ENCODE measurements at regions not wholly inside any gene's neighbourhood (a gene's known extent, or its start where the extent isn't known, plus 50 kb on each side); places are given as distances from the start of the nearest gene placed in this dataset.
A peak's percentile ranks its signal among the peaks of the same experiment; 100 is the strongest.
"Not testable (repeated sequence)": the region's sequence is repeated elsewhere in the genome, so short reads cannot be mapped to it uniquely, and the experiment has no call there.

DNA sequence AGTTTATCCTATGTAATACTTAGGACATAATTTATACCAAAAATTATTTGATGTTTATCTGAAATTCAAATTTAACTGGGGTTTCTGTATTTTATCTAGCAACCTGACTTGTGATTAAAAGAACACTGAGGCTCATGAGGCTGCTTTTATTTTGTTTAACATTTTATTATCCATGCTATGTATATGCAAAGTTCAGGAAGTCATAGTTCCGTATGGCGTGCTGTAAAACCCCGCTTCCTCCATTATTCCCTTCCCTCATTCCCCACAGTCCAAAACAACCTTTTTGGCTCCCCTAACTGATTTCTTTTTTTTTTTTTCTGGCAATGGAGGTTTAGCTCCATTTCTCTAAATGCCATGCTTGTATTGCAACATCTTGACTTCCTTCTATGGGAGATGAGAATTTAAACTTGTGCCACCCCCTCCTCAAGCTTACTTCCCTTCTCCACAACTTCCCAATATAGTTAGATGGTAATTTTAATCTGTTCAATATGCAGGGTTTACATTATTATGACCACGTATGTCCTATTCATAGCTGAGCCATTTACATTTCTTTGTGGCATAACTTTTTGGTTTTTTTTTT lies 138.0 kb upstream of the DNAH14 start:
- no peak for DNase-seq

DNA sequence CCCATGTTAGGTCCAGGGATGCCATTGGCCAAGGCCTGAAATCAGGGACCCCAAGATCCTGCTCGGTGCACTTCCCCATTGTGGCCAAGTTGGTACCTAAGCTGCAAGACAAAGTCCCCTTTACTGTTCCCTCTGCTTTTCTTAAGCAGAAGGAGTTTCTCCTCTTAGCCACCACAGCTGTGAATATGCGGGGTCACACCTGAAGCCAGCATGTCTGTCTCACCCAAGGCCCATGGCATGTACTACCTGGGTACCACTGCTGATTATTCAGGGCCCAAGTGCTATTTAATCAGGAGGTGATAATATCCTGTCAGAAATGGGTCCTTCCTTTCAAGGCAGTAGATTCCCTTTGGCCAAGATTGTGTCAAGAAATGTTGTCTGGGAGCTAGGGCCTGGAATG lies 133.9 kb upstream of the DNAH14 start:
- DNase-seq: no peak

DNA sequence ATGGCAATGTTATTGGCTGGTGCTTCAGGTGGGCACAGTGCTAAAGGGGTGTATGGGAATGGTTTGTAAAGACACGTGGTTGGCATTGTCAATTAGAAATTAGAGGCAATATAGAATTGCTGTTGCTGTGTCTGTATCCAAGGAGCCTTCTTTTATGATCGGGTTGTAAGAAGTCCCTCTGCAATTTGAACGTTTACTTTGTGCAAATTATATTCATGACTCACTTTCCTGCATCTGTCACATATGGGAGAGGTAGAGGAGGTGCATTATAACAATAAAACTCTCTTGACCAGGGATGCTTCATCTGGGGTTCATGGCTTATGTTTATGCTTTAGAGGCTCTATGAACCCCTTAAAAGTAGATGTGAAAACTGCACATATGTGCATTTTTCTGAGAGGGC lies 130.4 kb upstream of the DNAH14 start:
- peak; percentile 10 for DNase-seq

DNA sequence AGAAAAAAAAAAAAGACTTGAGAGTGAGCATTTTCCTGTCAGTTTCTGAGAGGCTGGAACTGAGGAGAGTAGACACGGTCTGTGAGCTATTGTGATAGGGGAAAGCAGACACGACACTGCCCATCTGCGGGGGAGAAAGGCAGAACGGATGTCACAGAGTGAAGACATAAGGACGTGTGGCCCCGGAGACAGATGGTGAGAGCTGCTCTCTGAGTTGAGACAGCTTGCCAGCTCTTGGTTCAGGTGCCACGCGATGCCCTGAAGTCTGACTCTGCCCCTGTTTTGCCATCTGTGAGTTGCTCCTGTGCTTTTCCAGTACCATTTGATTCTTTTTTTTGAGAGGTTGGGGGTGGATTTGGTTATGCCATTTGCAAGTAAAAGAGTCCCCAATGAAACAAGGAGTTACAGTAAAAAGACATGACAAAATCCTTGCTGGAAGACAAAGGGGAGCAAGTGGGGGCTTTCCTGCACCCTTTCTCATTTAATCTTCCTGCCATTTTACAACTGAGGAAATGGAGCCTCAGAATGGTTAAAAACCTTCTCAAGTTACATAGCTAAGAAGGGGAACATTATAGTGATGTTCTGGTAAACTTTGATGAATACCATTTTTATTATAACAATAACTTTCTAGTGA lies 128.9 kb upstream of the DNAH14 start:
- DNase-seq: no peak

DNA sequence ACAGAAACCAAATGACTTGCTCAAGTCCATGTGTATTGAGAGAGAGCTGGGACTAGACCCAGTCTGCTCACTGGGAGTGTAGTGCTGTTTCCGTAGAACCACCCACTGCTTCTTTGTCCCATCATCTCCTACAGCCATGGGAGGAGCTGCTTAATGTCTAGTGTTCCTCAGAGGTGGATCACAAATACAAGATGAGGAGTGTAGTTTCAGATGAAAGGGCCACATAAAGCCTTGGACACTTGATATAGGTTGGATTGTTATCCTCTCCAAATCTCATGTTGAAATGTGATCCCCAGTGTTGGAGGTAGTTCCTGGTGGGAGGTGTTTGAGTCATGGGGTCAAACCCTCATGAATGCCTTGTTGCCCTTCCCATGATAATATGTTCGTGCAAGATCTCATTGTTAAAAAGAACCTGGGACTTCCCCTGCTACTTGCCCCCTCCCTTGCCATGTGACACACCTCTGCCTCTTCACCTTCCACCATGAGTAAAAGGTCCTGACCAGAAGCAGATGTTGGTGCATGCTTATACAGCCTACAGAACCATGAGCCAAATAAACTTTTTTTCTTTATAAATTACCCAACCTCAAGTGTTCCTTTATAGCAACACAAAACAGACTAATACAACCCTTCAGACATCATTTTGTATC lies 127.5 kb upstream of the DNAH14 start:
- peak; percentile 13 for DNase-seq

DNA sequence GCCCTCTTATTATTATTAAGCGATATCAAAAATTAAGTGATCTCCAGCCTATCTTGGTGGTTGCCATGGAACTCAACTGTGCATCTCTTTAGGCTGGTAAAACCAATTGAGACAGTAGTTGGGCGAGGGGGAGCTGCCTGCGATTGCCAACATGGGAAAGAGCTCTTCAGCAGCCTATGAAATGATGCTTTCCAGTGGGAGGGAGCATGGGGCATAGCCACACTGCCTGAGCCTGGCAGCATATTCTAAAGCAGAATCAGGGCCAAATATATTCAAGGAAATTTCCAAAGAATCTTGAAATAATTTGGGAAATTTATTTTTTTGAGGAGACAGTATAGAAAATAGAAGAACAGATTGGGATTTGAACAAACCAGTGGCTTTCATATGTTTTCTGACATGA lies 126.9 kb upstream of the DNAH14 start:
- no peak for DNase-seq

DNA sequence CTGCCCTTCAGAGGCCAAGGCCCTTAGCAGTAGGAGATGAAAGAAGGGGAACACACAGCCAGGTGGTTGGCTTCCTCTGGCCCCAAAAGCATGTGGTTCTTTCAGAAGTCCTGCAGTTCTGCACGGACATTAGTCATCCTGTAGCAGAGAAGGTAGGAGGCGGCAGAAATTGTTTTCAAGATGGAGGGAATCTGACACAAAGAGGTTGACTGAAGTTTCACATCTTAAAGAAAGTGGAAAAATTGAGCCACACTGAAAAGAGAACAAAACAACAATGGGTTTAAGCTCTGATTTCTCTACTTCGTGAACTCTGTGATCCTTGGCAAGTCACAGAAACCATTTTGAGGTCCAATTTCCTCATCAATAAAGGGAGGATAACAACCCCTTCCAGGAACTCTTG lies 125.3 kb upstream of the DNAH14 start:
- no peak for DNase-seq

DNA sequence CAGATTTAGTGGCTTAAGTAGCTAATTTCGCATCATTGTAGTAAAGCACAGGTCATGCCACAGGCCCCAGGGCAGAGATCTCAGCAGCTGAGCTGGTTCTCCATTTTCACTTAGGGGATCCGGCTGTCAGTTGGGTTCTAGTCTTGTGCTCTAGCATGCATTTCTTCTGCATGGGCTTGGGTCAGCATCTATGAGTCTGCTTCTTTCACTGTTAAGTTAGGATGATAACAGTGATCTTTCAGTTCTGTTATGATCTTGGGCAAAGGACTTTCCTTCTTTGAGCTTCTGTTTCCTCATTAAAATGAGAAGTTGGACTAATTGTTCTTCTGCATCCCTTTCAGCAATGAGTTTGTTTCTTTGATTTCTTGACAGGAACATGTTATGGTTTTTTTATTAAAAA lies 123.6 kb upstream of the DNAH14 start:
- no peak for DNase-seq

DNA sequence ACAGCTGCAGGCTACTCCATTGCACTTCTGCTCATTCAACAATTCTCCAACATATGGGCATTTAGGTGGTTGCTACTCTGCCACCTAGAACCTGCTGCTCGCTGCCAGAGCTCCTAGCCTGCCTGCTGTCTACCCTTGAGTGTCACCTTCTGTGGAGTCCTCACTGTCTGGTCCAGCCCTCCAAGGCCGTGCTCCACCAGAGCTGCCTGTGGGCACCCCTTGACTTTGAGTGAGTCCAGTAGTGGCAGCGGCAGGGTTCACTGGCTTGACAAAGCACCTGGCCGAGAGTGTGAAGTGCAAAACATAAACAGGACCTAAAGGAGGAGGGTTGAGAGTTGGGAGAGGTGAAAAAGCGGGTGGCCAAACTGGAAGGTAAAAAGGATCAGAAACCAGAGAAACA lies 120.3 kb upstream of the DNAH14 start:
- no peak for DNase-seq

DNA sequence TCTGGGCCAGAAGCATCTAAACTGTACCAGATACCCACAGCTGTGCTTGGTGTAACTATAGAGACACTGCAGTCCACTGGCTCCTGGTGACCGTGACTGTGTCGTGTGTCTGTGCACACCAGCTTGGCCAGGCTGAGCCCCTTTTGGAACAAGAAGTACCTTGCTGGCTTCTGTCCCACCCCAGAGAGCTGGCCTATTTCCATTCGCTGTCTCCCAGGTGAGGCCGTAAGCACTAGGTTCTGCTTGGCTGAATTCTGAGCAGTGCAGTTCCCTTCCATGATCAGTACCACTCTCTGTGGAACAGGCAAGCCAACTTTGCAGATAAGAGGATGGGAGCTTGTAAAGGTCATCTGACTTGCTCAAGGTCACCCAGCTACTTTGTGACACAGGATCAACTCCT lies 119.9 kb upstream of the DNAH14 start:
- DNase-seq: no peak

DNA sequence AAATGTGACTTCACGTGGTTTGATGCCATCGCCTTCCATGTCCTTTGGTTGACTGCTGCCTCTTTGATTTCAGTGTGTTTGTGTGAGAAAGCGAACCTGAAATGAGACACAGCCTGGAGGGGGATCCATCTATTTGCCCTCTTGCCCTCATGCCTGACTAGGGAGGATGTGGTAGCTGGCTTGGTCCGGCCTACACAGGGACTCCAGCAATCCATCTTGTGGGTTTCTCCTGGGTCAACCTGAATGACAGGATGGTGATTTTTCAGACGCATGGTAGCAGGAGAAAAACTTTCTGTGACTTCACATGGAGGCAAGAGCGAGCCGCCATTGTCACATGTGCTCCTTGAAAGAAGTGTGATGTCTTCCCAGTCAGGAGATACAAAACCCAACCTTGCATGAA lies 117.9 kb upstream of the DNAH14 start:
- DNase-seq: no peak

DNA sequence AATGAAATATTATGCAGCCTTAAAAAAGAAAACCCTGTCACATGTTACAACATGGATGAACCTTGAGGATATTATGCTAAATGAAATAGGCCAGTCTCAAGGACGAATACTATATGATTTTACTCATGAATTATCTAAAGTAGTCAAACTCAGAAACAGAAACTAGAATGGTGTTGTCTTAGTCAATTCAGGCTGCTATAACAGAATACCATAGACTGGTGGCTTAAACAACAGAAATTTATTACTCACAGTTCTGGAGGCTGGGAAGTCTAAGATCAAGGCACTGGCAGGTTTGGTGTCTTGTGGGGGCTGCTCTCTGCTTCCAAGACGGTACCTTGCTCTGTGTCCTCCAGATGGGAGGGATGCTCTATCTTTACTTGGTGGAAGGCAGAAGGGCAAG lies 113.8 kb upstream of the DNAH14 start:
- DNase-seq: no peak

DNA sequence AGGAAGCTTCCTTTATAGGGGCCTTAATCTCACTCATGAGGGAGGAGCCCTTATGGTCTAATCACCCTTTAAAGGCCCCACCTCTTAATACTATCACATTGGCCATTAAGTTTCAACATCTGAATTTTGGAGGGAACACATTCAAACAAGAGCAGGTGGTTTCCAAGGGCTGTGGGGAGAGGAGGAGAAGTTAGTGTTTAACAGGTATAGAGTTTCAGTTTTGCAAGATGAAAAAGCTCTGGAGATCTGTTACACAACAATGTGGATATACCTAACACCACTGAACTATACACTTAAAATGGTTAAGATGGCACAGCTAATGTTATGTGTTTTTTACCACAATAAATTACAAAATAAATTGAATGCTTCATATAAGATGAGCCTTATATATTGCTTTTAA lies 113.4 kb upstream of the DNAH14 start:
- no peak for DNase-seq

DNA sequence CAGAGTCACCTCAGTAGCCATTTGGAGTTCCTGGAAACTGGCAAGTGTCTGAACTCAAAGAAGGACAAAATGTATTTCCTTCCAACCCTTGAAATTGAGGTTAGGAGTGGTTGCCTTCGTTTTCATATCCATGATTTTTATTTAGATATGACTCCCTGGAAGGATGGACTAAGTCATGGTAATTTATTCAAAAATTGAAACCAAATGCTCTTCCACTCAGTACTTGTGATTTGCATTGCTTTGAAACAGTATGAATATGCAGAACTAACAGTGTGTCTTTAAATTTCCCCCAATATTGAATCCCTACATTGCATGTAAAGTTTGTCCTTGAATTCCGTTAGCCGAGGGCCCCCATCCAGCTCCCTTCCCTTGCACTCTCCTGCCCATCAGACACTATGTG lies 112.1 kb upstream of the DNAH14 start:
- DNase-seq: no peak

DNA sequence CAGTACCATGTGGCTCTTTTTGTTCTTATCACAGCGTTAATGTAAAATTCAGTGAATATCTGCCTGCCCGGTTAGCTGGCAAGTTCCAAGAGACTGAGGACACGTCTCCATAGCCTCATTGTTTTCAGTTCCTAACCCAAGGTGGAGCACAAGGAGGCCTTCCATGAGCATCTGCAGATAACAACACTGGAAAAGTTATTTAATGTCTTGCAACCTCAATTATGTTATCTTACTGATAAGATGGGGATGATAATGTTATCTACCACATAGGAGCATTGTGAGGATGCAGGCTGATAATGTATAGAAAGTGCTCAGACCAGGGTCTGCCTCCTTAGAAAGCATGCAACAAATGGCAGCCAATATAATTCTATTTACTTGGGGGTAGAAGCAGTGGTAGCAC lies 109.6 kb upstream of the DNAH14 start:
- no peak for DNase-seq

DNA sequence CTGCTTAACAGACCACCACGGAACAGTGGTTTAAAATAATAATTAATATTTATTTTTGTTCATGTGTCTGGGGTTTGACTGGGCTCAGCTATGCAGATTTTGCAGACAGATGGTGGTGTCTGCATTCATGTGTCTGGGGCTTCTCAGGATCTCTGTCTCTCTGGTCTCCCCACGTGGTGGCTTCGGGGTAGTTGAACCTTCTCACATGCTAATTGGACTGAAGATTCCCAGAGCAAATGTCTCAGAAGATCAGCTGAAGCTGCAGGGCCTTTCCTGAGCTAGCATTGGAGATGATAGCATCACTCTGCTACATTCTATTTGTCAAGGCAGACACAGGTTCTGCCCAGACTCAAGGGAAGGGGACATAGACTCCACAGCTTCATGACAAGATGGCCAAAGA lies 109.1 kb upstream of the DNAH14 start:
- DNase-seq: no peak

DNA sequence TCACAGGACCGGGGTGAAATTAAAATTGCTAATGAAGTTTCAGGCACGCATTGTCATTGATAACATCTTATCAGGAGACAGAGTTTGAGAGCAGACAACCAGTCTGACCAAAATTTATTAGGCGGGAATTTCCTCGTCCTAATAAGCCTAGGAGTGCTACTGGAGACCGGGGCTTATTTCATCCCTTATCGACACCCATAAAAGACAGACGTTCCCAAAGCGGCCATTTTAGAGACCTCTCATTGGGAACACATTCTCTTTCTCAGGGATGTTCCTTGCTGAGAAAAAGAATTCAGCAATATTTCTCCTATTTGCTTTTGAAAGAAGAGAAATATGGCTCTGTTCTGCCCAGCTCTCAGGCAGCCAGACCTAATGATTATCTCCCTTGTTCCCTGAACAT lies 107.7 kb upstream of the DNAH14 start:
- not testable (repeated sequence) for DNase-seq

DNA sequence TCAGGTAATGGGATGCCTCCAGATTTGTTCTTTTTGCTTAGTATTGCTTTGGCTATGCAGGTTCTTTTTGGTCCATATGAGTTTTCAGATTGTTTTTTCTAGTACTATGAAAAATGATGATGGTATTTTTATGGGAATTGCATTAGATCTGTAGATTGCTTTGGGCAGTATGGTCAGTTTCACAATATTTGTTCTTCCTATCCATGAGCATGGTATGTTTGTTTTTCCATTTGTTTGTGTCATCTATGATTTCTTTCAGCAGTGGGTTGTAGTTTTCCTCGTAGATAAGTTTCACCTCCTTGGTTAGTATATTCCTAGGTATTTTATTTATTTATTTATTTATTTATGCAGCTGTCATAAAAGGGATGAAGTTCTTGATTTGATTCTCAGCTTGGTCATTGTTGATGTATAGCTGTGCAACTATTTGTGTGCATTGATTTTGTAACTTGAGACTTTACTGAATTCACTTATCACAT lies 103.9 kb upstream of the DNAH14 start:
- DNase-seq: no peak

DNA sequence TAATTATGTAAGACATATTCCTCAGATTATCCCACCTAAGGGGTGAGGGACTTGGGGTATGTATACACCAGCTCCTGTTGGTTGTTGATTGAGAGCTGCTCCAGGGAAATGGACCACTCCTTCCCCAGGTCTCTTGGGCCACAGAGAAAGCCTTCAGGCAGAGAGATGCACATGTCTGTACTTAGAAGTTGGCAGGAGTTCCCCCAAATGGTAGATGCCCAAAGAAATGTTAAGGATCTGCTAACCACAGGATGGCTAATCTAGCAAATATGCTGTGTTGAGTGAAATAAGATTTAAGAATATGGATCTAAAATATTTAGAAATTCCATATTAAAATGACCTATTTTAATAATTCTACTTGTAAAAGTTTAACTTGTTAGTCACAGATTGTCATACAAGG lies 100.8 kb upstream of the DNAH14 start:
- no peak for DNase-seq

DNA sequence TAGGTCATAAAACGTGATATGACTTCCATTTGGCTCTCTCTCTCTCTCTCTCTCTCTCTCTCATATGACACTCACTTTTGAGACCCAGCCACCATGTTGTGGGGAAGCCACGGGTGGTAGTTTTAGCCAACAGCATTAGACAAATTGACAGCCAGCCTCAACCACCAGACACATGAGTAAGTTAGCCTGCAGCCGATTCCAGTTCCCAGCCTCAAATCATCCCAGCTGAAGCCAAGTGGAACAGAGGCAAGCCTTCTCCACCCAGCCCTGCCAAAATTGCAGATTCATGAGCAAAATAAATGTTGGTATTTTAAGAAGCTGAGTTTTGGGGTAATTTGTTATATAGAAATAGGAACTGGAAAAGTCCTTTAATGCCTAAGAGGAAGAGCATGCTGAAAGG lies 98.0 kb upstream of the DNAH14 start:
- DNase-seq: no peak

DNA sequence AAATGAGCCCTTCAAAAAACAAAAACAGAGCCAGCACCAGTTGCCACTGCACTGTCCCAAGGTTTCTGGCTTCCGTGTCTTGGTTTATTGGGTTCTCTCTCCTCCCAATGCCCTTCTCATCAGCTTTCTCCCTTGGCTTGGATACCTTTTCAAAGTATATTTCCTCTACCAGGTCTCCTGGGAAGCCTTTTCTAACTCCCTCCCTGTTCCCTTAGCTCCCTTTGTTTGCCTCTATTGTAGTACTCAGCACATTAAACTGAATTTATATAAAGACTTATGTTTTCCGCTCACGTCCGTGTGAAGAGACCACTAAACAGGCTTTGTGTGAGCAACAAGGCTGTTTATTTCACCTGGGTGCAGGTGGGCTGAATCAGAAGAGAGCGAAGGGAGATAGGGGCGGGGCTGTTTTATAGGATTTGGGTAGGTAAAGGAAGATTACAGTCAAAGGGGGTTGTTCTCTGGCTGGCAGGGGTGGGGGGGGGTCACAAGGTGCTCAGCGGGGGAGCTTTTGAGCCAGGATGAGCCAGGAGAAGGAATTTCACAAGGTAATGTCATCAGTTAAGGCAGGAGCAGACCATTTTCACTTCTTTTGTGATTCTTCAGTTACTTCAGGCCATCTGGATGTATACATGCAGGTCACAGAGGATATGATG lies 89.7 kb upstream of the DNAH14 start:
- DNase-seq: not testable (repeated sequence)

DNA sequence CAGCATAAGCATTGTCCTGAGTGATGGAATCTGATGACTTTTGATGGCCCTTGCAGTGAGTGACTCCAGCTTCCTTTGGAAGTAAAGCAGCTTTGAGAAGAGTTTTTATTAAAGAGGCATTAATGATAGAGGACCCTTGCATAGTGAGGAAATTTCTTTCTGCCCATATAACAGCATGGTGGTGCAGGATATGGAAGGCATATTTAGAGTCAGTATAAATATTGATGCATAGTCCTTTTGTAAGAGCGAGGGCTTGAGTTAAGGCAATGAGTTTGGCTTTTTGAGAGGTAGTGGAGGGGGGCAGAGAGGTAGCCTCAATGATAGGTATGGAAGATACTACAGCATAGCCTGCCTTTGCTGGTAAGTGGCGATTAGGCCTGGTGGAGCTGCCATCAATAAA lies 87.7 kb upstream of the DNAH14 start:
- DNase-seq: not testable (repeated sequence)

DNA sequence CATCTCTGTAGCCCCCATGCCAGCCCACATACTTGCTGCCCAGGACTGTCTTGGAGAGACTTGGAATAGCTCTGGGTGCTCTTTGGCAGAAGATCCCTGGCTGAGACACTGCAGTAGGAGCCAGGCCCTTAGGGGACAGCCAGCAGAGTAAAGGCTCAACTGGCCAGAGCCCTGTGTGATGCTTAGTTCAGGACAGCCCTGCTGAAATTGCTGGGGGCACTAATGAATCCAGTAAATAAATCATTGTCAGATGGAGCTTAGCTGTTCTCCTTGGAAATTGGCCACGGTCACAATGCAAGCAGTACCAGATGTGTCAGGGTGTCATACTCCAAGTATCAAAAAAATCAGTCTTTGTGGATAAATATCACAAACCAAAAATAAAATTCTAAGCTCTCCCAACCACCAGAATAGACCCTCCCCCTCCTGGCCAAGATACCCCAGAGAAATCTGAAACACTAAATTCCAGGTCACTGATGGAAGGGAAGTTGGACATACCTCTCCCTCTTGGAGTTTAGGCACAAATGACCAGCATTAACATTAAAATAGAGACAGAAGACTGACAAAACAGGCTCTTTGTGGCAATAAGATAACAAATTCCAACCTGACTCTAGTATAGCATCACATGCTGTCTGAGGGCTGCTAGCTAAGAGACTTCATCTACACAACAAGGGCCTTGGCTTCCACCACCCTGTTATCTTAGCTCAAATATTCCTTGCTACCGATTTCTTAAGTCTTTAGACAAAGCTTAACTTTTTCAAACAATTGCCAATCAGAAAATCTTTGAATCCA lies 83.2 kb upstream of the DNAH14 start:
- no peak for DNase-seq
